HG02623 (cell line): ENCODE measurements at regions not wholly inside any gene's neighbourhood (a gene's known extent, or its start where the extent isn't known, plus 50 kb on each side); places are given as distances from the start of the nearest gene placed in this dataset.
"Not testable (repeated sequence)": the region's sequence is repeated elsewhere in the genome, so short reads cannot be mapped to it uniquely, and the experiment has no call there.

Experiments
- ATAC-seq: cut with Tn5 transposase; IDR thresholded peaks from one replicate; pipeline ENCODE4 v1.9.1; 2021; ENCODE audit warnings: moderate library complexity; ENCODE audit not compliant: unreplicated experiment

DNA sequence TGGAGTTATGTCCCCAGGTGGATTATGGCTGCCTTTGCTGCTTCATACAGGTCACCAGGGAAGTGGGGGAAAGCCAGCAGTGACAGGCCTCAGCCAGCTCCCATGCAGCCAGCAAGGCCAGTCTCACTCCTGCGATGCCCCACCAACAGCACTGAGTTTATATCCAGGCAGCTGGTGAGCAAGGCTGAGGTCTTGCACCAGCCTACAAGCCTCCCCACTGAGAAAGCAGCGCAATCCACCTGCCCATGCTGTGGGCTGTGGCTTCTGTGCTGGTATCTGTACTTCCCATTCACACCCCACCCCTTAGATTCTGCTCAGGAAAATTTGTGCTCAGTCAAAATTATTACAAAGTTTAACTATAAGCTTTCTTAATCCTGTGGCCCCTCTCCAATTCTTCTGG, 153.5 kb downstream of the HHIP start:
- no peak for ATAC-seq

DNA sequence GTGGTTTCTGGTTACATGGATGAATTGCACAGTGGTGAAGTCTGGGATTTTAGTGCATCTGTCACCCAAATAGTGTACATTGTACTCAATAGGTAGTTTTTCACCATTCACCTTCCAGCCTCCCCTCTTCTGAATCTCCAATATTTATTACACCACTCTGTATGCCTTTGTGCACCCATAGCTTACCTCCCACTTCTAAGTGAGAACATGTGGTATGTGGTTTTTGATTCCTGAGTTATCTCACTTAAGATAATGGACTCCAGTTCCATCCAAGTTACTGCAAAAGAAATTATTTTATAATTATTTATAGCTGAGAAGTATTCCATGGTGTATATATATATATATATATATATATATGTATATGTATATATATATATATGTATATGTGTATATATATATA, 155.8 kb downstream of the HHIP start:
- ATAC-seq, result no peak

DNA sequence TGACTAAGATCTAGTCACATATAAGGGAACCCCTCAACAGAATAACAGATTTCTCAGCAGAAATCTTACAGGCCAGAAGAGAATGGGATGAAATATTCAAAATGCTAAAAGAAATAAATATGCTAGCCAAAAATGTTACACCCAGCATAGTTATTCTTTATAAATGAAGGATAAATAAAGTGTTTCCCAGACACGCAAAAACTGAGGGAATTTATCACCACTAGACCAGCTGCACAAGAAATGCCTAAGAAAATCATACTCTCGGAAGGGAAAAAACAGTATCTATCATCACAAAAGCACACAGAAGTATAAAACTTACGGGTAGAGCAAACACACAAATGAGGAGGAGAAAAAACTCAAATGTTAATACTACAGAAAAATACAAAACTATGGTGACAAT, 162.1 kb downstream of the HHIP start:
- no peak for ATAC-seq

DNA sequence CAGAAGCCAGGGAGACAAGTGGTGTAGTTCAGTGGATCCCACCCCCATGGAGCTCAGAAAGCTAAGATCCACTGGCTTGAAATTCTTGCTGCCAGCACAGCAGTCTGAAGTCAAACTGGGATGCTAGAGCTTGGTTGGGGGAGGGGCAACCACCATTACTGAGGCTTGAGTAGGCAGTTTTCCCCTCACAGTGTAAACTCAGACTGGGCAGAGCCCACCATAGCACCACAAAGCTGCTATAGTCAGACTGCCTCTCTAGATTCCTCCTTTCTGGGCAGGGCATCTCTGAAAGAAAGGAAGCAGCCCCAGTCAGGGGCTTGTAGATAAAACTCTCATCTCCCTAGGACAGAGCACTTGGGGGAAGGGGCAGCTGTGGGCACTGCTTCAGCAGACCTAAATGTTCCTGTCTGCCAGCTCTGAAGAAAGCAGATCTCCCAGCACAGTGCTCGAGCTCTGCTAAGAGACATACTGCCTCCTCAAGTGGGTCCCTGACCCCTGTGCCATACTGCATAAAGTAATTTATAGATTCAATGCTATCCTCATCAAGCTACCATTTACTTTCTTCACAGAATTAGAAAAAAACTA, 163.2 kb downstream of the HHIP start:
- no peak for ATAC-seq

DNA sequence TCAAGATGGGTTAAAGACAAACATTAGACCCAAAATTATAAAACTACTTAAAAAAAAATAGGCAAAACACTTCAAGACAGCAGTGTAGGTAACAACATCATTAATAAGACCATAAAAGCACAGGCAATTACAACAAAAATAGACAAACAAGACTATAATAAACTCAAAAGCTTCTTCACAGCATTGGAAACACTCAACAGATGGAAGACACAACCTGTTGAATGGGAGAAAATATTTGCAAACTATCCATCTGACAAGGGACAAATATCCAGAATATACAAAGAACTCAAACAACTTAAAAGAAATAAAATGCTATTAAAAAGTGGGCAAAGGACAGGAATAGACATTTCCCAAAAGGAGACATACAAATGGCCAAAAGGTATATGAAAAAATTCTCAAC, 170.7 kb downstream of the HHIP start:
- no peak for ATAC-seq

DNA sequence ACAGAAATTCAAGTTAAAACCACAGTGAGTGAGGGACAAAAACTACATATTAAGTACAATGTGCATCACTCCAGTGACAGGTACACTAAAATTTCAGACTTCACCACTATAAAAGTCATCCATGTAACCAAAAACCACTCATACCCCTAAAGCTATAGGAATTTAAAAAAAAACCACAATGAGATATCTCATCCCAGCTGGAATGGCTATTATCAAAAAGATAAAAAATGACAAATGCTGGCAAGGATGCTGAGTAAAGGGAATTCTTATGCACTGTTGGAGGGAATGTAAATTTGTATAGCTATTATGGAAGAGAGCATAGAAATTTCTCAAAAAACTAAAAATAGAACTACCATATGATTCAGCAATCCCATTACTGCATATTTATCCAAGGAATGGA, 171.1 kb downstream of the HHIP start:
- no peak for ATAC-seq

DNA sequence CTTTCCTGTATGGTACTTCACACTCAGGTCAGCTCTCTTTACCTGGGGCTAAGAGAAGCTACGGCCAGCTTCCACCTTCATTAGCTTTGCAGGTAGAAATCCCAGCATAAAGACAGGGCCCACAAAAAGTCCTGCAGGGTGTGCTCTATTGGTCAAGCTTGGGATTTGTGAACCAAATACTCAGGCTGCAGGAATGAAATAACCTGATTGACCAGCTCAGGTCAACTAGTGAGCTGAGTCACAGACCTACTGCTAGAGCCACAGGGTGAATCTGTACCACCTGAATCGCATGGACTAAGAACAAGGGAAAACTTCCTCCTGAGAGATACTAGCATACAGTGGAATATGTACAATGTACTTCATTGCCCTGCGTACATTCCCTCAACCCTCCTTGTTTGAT, 172.2 kb downstream of the HHIP start:
- no peak for ATAC-seq

DNA sequence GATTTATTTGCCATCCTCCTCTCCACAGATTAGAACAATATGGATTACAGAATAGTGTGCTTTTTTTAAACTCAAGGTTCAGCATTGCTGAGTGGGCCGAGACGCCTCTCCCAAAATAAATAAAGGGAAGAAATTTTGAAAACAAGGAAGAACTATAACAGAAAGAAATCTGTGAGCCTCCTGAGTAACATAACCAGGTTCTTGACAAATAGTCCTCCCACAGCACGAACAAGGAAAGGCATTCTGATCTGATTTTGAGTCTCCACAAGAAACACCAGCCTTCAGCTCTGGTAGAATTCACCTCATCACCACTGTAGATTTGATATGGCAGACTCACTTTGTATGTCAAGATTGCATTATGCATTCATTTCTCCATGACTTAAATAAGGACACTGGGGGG, 173.6 kb downstream of the HHIP start:
- no peak for ATAC-seq

DNA sequence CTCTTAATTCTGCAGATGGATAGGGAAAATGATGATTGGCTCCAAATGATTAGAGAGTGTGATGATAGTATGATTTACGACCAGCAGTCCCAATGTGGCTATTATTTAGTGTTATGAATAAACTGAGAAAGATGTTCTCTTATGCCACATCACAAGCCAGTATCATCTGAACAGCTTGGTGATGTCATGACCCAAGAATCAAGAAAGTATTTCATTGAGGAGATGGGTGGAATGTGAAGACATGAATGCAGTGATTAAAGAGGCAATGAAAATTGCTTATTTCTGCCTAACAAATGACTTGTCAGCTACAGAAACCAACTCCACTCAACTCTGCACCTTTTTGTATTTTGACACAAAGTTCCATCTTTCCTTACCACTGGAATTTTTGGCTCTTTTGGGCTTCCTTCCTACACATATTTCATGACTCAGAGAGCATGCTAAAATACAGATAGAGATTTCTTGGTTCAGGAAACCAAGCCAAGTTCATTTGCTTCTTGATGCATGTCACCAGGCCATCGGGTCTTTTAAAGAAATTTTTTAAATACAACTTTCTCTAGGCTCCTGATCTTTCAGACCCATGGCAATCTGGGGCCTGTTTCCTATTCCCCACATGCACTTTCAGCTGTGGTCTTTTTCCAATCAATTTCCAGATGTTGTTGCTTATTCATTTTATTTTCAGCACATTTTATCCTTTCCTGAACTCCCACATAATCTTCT, 174.2 kb downstream of the HHIP start:
- no peak for ATAC-seq

DNA sequence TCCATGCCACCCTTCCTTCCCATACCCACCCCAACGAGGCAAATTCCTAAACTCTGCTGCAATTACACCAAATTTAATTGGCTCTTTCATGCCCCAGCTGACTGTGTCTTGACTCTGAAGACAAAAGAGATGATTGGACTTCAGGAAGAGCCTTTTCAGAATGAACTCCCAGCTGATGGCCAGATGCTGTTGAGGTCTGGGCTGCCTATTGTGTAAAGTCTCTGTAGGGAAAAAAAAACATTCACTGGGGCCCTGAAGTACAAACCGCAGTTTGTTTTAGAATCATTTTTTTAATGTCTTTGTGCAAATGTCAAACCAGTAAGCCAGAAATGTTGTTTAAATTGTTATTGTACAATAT, 174.8 kb downstream of the HHIP start:
- ATAC-seq, result no peak

DNA sequence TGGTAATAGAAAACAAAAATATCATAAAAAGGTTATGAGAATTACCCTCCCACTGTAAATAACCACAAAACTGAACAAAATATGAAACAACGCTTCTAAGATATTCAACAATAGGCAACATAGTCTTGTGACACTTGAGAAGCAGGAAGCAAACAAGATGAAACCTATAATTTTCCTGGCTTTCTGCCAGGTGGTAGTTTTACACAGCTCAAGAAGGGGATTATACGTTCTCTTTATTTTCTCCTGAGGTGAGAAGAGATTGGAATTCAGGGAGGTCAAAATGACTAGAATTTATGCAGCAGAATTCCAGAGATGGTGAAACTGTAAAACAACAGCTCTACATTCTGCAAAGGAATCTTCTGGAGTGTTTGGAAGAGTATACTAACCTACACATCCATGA, 186.0 kb downstream of the HHIP start:
- ATAC-seq, result no peak

DNA sequence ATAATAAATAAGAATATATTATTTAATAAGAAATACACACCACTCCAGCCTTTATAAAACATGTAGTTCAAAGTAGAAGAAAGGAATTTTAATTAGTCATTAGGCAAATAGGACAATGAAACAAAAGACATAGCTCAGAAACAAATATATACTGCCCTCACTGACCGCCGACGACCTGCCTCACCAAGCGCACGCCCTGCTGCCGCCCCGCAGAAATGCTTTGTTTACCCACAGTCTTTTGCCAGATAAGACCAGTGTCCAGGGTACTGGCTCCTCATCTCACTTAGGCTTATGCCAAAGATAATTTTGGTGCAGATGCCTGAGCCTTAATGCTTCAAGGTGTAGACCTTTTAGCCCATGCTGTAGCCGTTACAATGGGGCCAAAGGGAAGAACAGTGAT, 199.5 kb downstream of the HHIP start:
- no peak for ATAC-seq

DNA sequence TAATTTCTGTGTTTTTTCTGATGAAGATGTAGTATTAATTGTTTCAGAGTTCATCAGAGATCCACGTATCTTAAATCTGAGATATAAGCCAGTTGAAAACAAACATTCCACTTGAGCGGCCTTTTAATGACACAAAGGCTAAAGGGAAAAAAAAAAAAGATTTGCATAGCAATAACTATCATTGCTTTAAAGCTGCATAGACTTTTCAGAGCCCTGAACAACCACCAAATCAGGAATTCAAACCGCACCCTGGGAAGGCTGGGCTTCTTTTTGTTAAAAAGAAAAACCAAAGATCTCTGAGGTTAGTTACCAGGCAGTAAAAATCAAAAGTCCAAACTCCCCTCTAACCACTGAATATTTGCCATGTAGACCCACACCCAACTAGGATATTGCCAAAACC, 206.0 kb downstream of the HHIP start:
- ATAC-seq, result no peak

DNA sequence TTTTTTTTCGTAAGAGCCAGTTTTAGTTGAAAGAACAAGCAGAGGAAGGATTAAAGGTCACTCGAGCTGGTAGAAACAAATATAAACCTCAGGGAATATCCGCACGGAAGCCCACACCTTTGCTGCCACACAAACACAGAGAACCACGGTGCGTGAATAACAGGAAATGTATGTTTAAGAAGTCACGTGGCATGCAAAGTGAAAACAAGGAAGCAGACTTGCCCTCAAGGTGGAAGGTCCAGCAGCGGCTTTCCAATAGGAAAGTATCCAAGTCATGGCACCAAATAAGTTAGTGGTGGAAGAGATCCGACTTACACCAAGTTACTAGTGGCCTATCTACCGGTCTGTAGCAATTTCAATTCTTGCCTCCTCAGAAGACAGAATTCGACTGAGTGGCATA, 215.5 kb downstream of the HHIP start:
- no peak for ATAC-seq

DNA sequence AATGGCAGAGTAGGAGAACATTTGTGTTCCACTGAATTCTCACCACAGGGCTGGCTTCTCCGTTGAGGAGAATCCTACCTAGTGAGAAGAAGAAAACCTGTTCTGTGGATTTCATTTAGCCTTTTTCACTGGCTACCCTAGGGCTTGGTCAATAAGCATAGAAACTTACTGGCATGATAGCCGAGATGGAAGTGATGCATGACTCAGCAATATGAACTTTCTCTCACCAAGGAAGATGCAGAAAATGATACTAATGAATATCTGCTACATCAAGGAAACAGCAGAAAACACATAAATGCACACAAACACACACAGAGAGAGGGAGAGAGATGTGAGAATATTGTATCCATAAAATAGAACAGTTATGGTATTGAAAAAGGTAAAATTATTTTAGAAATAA, 216.3 kb downstream of the HHIP start:
- ATAC-seq, result no peak

DNA sequence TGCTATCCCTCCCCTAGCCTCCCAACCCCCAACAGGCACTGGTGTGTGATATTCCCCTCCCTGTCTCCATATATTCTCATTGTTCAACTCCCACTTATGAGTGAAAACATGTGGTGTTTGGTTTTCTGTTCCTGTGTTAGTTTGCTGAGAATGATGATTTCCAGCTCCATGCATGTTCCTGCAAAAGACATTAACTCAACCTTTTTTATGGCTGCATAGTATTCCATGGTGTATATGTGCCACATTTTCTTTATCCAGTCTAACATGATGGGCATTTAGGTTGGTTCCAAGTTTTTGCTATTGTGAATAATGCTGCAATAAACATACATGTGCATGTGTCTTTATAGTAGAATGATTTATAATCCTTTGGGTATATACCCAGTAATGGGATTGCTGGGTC, 218.9 kb downstream of the HHIP start:
- not testable (repeated sequence) for ATAC-seq

DNA sequence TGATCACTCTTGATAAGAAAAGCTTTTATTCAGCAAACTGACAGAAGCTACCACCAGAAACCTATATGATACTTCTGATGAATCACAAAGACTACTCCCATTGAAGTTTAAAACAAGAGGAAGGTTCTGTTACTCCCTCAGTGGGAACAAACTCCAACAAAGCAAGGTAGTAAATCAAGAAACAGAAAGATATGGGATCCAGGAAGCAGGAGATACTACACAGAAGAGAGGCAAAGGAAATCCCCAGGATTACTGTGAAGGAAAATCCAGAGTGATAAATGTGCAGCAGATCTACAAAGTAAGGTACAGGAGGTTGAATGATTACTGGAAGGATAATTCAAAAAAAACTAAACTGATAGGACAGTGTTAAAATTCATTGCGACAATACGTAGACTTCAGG, 222.4 kb downstream of the HHIP start:
- no peak for ATAC-seq

DNA sequence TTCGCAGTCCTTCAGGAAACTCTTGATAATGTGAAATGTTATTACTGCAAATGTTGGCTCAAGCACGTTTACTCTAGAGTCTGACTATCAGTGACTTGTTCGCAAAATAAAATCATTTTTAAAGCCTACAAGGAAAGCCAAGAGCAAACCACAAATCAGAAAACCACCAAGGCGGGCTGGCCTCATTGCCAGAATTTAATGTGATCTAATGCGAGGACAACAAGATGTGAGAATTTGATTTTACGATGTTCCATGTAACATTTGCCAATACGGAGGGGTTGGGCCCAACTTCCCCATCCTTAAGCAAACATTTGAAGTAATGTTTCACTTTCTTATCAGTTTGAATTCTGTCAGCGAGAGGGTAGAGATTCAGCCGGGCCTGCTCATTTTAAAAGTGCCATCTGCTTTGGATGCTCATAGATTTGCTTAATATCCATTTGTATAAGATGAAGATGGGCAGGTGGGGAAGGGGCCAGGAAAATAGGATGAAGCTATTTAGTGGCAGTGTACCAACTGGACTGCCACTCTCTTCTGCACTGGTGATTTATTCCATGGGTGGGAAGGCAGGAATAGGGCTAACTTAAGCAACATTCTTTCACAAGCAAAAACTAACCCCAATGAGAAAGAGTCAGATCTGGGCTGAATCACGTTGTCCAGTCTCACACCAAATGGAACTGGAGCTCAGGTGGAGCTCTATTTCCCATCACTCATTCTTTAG, 225.3 kb downstream of the ANAPC10 start:
- no peak for ATAC-seq

DNA sequence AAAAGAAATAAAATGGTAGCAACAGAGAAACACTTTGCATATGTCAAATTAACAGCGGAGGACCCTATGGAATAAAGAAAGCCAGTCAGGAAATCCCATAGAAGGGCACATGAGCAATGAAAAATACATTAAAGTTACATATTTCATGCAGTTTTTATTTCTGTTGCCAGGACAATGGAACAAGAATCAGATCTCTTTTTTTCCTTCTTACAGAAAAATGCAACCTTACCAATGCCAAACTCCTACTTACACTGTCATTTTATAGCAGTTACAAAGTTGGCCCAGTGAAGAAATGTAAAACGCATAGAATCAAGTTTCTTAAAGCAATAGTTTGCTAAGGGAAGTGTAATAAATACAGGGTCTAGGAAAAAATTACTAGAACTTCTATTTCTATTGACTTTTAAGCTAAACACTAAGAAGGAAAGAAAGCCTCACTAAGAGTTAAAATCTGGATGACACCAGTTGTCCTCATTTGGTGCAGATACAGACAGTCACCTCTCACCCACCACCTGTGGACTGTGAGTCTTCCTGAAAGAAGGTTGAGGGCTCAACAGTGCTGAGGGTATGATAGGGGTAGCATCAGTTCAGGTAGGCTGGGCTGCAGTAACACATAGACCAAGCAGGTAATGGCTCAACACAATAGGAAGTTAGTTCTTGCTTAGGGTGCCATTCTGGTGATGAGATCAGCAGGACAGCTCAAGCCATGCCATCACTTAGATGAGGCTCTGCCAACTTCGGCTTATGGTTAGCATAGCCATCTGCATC, 224.6 kb downstream of the ANAPC10 start:
- ATAC-seq, result no peak

DNA sequence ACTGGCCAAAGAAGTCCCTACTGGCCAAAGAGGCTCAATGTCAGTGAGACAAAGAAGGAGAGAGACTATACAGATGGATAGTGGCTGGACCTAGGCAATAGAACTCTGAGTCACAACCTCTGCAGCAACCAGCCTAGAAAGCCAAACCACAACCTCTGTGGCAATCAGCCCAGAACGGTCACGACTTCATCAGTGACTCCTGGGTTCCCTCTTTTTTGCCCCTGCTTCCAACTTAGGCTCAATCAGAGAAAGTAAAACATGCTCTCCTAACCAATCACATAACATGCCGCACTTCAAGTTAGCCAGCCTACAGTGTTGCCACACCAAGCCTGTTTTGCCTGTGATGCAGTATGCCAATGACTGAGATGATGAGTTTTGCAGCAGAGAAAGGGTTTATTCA, 203.4 kb downstream of the ANAPC10 start:
- no peak for ATAC-seq

DNA sequence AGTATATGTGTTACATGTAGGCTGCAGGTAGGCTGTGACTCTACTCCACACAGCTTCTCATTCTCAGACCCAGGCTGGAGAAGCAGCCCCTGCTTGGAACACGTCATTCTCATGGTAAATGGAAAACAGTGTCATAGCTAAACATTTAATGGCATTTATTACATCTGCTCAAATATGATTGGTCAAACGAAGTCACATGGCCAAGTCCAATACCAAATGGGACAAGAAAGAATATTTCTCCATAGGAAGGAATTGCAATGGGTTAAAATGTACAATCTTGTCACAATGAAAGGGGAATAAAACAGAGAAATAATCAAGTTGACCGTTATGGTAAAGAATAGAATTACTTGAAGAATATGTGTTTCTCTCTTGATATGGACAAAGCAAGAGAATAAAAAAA, 198.6 kb downstream of the ANAPC10 start:
- ATAC-seq, result no peak

DNA sequence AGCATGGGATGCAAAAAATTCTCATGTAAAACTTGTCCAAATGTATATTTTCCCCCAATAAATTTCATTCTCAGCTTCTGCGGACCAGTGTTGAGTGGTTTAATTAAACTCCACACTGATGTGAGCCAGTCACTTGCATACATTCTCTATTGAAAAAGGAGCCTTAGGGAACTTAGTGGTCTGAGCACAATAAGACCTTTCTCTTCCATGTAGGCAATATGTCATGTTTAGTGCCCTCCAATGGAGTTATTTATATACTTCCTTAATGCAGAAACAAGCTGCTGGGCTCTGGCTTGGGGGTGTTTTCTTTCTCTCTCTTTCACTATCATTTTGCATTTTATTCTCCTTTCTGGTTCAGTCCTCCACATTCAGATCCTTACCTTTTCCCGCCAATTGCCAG, 196.9 kb downstream of the ANAPC10 start:
- no peak for ATAC-seq
